GM18505 (cell line): ENCODE measurements at regions not wholly inside any gene's neighbourhood (a gene's known extent, or its start where the extent isn't known, plus 50 kb on each side); places are given as distances from the start of the nearest gene placed in this dataset.

ENCODE experiments used
- ATAC-seq: cut with Tn5 transposase; IDR thresholded peaks from one replicate; pipeline ENCODE4 v1.9.1; 2021; ENCODE audit not compliant: unreplicated experiment
- POLR2A ChIP-seq: IDR thresholded peaks from 4 replicates; pipeline ENCODE4 v1.6.1; 2011; ENCODE audit warnings: borderline replicate concordance; ENCODE audit not compliant: insufficient read depth, insufficient read length; ENCODE audit errors: extremely low read depth

DNA sequence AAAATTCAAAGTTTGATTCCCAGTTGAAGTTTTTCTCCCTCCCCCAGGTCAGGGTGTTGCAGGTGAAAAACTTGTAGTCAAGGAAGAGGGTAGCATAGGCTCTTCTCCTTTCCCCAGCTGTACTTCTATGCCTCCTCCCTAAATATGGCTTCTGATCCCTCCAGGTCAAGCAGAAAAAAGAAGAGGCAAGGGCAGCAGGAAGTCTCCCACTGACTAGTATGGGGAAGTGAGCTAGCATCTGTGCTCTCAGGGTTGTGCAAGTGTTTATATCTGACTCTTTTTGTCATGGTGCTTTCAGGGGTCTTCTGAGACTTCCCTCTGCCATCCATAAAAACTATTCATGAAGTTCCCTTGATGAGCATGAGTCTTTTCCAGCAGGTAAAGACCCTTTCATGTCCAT, 76.0 kb downstream of the ATPSCKMT start:
- TF ChIP-seq POLR2A = no peak
- no peak for ATAC-seq

DNA sequence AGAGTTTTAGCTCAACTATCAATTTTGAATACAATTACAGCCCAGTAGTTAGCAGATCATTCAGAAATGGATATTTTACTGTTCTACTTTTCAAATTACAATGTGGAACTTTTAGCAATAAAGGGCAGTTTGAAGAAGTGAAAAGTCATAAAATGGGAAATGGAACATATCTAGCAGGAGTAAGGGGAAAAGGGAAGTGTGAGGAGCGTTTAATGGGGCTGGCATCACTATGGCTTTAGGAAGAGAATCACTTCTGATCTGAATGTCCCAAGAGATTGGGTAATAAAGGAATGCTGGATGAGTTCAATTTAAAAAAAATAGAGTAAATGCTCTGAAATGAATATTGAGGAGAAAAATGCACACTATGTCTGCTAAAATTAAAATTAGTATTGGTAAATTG, 77.4 kb downstream of the ATPSCKMT start:
- TF ChIP-seq POLR2A = no peak
- no peak for ATAC-seq

GRCh38 chr5:10169359-10169758, 80.3 kb downstream of the ATPSCKMT start:
- TF ChIP-seq POLR2A = no peak
- ATAC-seq = no peak

GRCh38 chr5:10168254-10168653, 81.4 kb downstream of the ATPSCKMT start:
- no peak for TF ChIP-seq POLR2A
- no peak for ATAC-seq

DNA sequence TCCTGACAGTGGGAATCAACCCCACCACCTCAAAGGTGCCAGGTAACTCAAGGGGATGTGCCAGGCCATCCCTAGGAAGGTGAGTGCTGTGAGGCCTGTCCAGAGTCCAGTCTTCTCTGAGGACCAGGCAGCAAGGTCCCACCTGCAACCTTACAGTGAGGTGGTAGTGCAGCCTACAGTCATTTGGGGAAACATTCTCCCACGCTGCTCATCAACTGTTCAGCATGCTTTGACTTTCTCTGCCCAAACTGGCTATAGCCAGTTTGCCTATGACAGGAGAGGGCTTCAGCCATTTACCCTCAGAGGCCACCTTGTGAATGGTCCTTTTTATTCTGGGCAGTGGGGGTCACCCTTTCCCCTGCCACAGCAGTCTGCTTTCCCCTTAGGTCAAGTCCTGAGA, 81.9 kb downstream of the ATPSCKMT start:
- no peak for ATAC-seq
- TF ChIP-seq POLR2A = no peak

DNA sequence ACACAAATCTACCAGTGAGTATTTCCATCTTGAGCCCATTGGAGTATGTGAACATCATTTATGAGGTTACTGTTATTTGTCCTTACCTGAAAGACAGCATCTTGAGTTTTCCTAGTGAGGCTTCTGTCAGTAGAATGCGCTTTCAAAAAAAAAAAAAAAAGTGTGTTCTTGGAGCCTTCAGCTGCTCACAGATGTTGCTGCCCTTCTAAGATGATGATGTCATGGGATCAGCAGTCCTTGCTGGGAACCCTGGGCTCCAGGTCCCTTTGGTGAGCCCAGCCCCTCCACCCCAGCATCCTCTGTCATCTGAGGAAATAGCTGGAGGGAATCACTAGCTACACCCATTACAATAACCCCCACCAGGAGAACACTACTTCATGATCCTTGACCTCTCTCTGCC, 83.3 kb downstream of the ATPSCKMT start:
- no peak for TF ChIP-seq POLR2A
- ATAC-seq = no peak

- no peak for ATAC-seq
- no peak for TF ChIP-seq POLR2A
Measured at GRCh38 chr5:10162468-10162867, 87.2 kb downstream of the ATPSCKMT start.

GRCh38 chr5:10161778-10162177, 87.9 kb downstream of the ATPSCKMT start:
- no peak for ATAC-seq

DNA sequence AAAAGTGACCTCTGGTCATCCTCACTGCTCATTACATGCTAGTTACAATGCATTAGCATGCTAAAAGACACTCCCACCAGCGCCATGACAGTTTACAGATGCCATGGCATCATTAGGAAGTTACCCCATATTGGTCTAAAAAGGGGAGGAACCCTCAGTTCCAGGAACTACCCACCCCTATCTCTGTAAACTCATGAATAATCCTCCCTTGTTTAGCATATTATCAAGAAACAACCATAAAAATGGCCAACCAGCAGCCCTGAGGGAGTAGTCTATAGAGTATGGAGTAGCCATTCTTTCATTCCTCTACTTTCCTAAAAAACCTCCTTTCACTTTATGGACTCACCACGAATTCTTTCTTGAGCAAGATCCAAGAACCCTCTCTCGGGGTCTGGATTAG, 89.4 kb downstream of the ATPSCKMT start:
- ATAC-seq = no peak
- TF ChIP-seq POLR2A = no peak

More at GRCh38 chr5:10161778-10162177, 87.9 kb downstream of the ATPSCKMT start:
- no peak for TF ChIP-seq POLR2A

DNA sequence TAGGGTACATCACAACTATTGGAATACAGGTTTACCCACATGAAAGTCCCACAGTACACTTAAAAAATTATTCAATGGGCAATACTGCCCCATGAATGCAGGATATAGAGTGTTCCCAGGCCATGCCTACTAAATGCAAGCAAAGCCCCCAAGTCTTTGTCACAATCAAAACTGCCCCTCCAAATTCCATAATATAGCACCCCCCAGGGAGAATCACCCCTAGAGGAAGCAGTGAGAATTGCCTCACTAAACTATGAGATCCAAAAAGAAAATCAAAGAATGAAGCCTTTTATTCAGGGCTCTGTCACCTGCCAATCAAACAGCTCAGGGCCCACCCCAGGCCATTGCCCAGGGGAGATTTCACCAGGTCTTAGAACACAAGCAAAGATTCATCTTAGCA, 90.8 kb downstream of the ATPSCKMT start:
- no peak for TF ChIP-seq POLR2A
- ATAC-seq = no peak

- ATAC-seq = no peak
- no peak for TF ChIP-seq POLR2A
Measured at GRCh38 chr5:10157085-10157669, 92.5 kb downstream of the ATPSCKMT start.

- ATAC-seq = no peak
- TF ChIP-seq POLR2A = no peak
Measured at GRCh38 chr5:10155897-10156667, 93.6 kb downstream of the ATPSCKMT start.

- no peak for TF ChIP-seq POLR2A
- no peak for ATAC-seq
Measured at GRCh38 chr5:10153808-10154537, 95.7 kb downstream of the ATPSCKMT start.

DNA sequence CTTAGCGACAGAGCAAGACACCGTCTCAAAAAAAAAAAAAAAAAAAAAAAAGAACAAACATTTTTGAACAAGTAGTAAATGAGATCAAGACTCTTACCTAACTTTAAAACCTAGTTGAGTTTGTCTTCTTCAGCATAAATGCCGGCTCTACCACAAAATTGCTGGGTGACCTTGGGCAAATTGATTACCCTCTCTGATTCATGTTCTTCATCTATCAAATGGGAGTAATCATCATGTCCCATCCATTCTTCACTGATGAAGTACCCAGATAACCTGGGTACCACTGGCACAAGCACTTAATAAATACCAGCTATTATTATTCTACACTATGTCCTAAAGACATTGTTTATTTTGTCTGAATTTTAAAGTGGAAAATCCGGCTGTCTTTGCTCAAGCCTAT, 96.3 kb downstream of the ATPSCKMT start:
- ATAC-seq = no peak
- no peak for TF ChIP-seq POLR2A
